IMR-90 (cell line): ENCODE measurements at regions not wholly inside any gene's neighbourhood (a gene's known extent, or its start where the extent isn't known, plus 50 kb on each side); places are given as distances from the start of the nearest gene placed in this dataset.

Source experiments
- ATAC-seq: fragments of 200-7000 bp; cut with Tn5 transposase; 2 replicates; pipeline ENCODE4 v1.9.1; 2020; ENCODE audit warnings: low read depth, mild to moderate bottlenecking, moderate library complexity
- BruUV-seq: library from RNA; stranded (reverse); fragments of 400-500 nt; replicated peaks from 2 replicates; lab custom pipeline; 2021; lab: Mats Ljungman, UMichigan
- CTCF ChIA-PET: fragments of 300-600 bp; formaldehyde crosslinking; extraction: SDS; loops from one replicate; lab custom pipeline; 2021; ENCODE audit warnings: antibody characterized with exemption; lab: Yijun Ruan, JAX
- POLR2A ChIA-PET: fragments of 300-600 bp; sonication (Branson Sonifier 250); formaldehyde crosslinking; loops from one replicate; lab custom pipeline; 2022; ENCODE audit warnings: antibody characterized with exemption; ENCODE audit not compliant: unreplicated experiment; lab: Charles Lee
- DNase-seq: peaks from one replicate; pipeline ENCODE4 v3.0.0; 2013
- H2AFZ ChIP-seq: replicated peaks from 2 replicates; pipeline ENCODE3; 2013; ENCODE audit warnings: low read length, mild to moderate bottlenecking; ENCODE audit not compliant: poor library complexity
- H2AK5ac ChIP-seq: 2 replicates; pipeline ENCODE4 v1.6.1; 2013; ENCODE audit warnings: low read depth, low read length, inconsistent platforms
- H2AK9ac ChIP-seq: replicated peaks from 2 replicates; pipeline ENCODE3; 2013; ENCODE audit warnings: mild to moderate bottlenecking, low read depth, low read length, moderate library complexity; ENCODE audit not compliant: poor library complexity
- H2BK120ac ChIP-seq: 2 replicates; pipeline ENCODE4 v1.6.1; 2013; ENCODE audit warnings: low read depth, low read length, inconsistent platforms
- H2BK15ac ChIP-seq: 3 replicates; pipeline ENCODE4 v1.6.1; 2013; ENCODE audit warnings: low read depth, low read length, inconsistent platforms
- H2BK20ac ChIP-seq: 2 replicates; pipeline ENCODE4 v1.6.1; 2013; ENCODE audit warnings: low read depth, mild to moderate bottlenecking, inconsistent platforms, low read length, moderate library complexity
- H2BK5ac ChIP-seq: 2 replicates; pipeline ENCODE4 v1.6.1; 2013; ENCODE audit warnings: mild to moderate bottlenecking, low read depth, low read length, inconsistent platforms; ENCODE audit not compliant: poor library complexity, severe bottlenecking
- H3K14ac ChIP-seq: replicated peaks from 2 replicates; pipeline ENCODE4 v1.6.1; 2013; ENCODE audit warnings: low read depth, low read length, inconsistent platforms
- H3K18ac ChIP-seq: 2 replicates; pipeline ENCODE4 v1.6.1; 2013; ENCODE audit warnings: low read depth, low read length, control low read depth
- H3K23ac ChIP-seq: 2 replicates; pipeline ENCODE4 v1.6.1; 2013; ENCODE audit warnings: low read depth, low read length, inconsistent platforms
- H3K27ac ChIP-seq: 2 replicates; pipeline ENCODE4 v1.5.1; 2013; ENCODE audit warnings: mild to moderate bottlenecking, control low read depth, low read length; ENCODE audit not compliant: insufficient read depth
- H3K27me3 ChIP-seq: 2 replicates; pipeline ENCODE4 v1.6.1; 2013; ENCODE audit warnings: low read length; ENCODE audit not compliant: control insufficient read depth, insufficient read depth
- H3K36me3 ChIP-seq: 2 replicates; pipeline ENCODE4 v1.6.1; 2013; ENCODE audit warnings: low read length, mixed read lengths; ENCODE audit not compliant: control insufficient read depth, insufficient read depth
- H3K4ac ChIP-seq: 2 replicates; pipeline ENCODE4 v1.6.1; 2013; ENCODE audit warnings: low read depth, low read length, inconsistent platforms
- H3K4me1 ChIP-seq: 2 replicates; pipeline ENCODE4 v1.6.1; 2013; ENCODE audit warnings: low read length, mixed read lengths; ENCODE audit not compliant: control insufficient read depth, insufficient read depth
- H3K4me2 ChIP-seq: 2 replicates; pipeline ENCODE4 v1.6.1; 2013; ENCODE audit warnings: low read depth, mild to moderate bottlenecking, control low read depth, low read length, moderate library complexity
- H3K4me3 ChIP-seq: 2 replicates; pipeline ENCODE4 v1.5.1; 2013; ENCODE audit warnings: low read depth, mild to moderate bottlenecking, control low read depth, low read length, moderate library complexity; ENCODE audit not compliant: insufficient read depth
- H3K56ac ChIP-seq: 2 replicates; pipeline ENCODE4 v1.6.1; 2013; ENCODE audit warnings: low read length, inconsistent platforms; ENCODE audit not compliant: insufficient read depth; ENCODE audit errors: extremely low read depth
- H3K79me1 ChIP-seq, 2 experiments: 2 replicates each; pipeline ENCODE4 v1.6.1; 2013; ENCODE audit warnings: low read length in 2 of 2, inconsistent platforms in 1 of 2, low read depth in 1 of 2
- H3K9ac ChIP-seq: 2 replicates; pipeline ENCODE4 v1.6.1; 2013; ENCODE audit warnings: low read depth, low read length, control low read depth
- H3K9me1 ChIP-seq: 2 replicates; pipeline ENCODE4 v1.6.1; 2013; ENCODE audit warnings: low read length, inconsistent platforms; ENCODE audit not compliant: insufficient read depth
- H3K9me3 ChIP-seq: 2 replicates; pipeline ENCODE4 v1.6.1; 2013; ENCODE audit warnings: low read length; ENCODE audit not compliant: control insufficient read depth, insufficient read depth
- H4K20me1 ChIP-seq: 2 replicates; pipeline ENCODE4 v1.6.1; 2013; ENCODE audit warnings: low read length, inconsistent platforms; ENCODE audit not compliant: insufficient read depth
- H4K5ac ChIP-seq: 2 replicates; pipeline ENCODE4 v1.6.1; 2013; ENCODE audit warnings: mild to moderate bottlenecking, low read depth, low read length, control low read depth
- H4K8ac ChIP-seq, 2 experiments: 2 replicates each; pipeline ENCODE4 v1.6.1; 2013; ENCODE audit warnings: low read depth in 2 of 2, low read length in 2 of 2, control low read depth in 1 of 2, inconsistent platforms in 1 of 2
- H4K91ac ChIP-seq: 2 replicates; pipeline ENCODE4 v1.6.1; 2013; ENCODE audit warnings: low read depth, low read length, inconsistent platforms; ENCODE audit not compliant: insufficient read depth
- CEBPB ChIP-seq: IDR thresholded peaks from 2 replicates; pipeline ENCODE4 v1.6.1; 2012; ENCODE audit warnings: low read depth, low read length, improper control_type of control experiment
- CTCF ChIP-seq: conservative IDR thresholded peaks from 2 replicates; pipeline ENCODE4 v1.5.1; 2012; ENCODE audit warnings: mild to moderate bottlenecking, low read depth, low read length, improper control_type of control experiment
- ELK1 ChIP-seq: fragments of 150-350 bp; IDR thresholded peaks from 2 replicates; pipeline ENCODE4 v1.6.1; 2016; ENCODE audit warnings: low read depth, mild to moderate bottlenecking, low read length, moderate library complexity, borderline replicate concordance
- MAZ ChIP-seq: IDR thresholded peaks from 2 replicates; pipeline ENCODE4 v1.6.1; 2012; ENCODE audit warnings: low read depth, mild to moderate bottlenecking, low read length, improper control_type of control experiment, moderate library complexity, borderline replicate concordance
- WGBS, 2 experiments: methylation state at CpG; one replicate each; pipeline versions ENCODE4 v1.1.5 to v1.1.7; 2013; ENCODE audit warnings: missing lambda C conversion rate in 2 of 2; ENCODE audit not compliant: insufficient read length in 1 of 2; ENCODE audit errors: extremely low coverage in 2 of 2; 5-methylcytosine and 5-hydroxymethylcytosine counted together
- dilution Hi-C: fragments of 300-500 bp; cut with HindIII; formaldehyde crosslinking; loops from one replicate; pipeline ENCODE4 v1.14.3; 2018; ENCODE audit warnings: low sequenced_read_pairs; ENCODE audit not compliant: unreplicated experiment
- in situ Hi-C: fragments of 300-500 bp; cut with MboI; formaldehyde crosslinking; loops from 3 replicates; pipeline ENCODE4 v1.14.3; 2019; ENCODE audit warnings: low sequenced_read_pairs, inconsistent platforms, mixed read lengths
- intact Hi-C: fragments of 100-400 bp; cut with micrococcal nuclease; formaldehyde crosslinking; loops from 2 replicates; pipeline ENCODE4 v1.10.0; 2022

GRCh38 chr4:151979819-151980218 is 219.0 kb upstream of the GATB start:
- H3K56ac ChIP-seq: no peak overlapping the region
- DNase-seq: no peak
- H4K91ac ChIP-seq: no peak overlapping the region
- H3K79me1 ChIP-seq: no peaks in the 10 kb centered on the region
- no peaks in the 10 kb centered on the region for H3K36me3 ChIP-seq
- peaks cover 13% of the 10 kb centered on the region; the same call in 1 of the 2 replicates for H3K9me3 ChIP-seq
- H3K4me3 ChIP-seq: no peak overlapping the region
- no peak for ATAC-seq
- no TSS peak for BruUV-seq
- no peak overlapping the region for H2BK120ac ChIP-seq
- no peak overlapping the region for H2BK20ac ChIP-seq
- H3K18ac ChIP-seq: no peak overlapping the region
- no peaks in the 10 kb centered on the region; the same call in 1 of the 2 replicates for H3K4me1 ChIP-seq
- H4K8ac ChIP-seq: no peak overlapping the region
- ChIA-PET CTCF (no interaction called here), POLR2A (no interaction called here)
- no peak overlapping the region for H4K5ac ChIP-seq
- no CpG with 5 or more reads among the region's 4 CpGs for WGBS, 2 experiments
- no peak overlapping the region for H2AFZ ChIP-seq
- intact Hi-C loops: no loop called here
- no peak overlapping the region for H3K14ac ChIP-seq
- no peak overlapping the region for H3K4me2 ChIP-seq
- H4K20me1 ChIP-seq: no peaks in the 10 kb centered on the region
- no peak overlapping the region for H2BK15ac ChIP-seq
- no peaks in the 10 kb centered on the region for H3K9me1 ChIP-seq
- H3K9ac ChIP-seq: no peak overlapping the region
- TF ChIP-seq MAZ (no peak), CTCF (no peak), ELK1 (no peak), CEBPB (0 out of 2 replicates have a peak, but pooled peaks have one; percentile 14)
- H2AK9ac ChIP-seq: no peak overlapping the region
- no peak overlapping the region for H2BK5ac ChIP-seq
- H3K23ac ChIP-seq: no peak overlapping the region
- in situ Hi-C loops: no loop called here
- peaks cover 2% of the 10 kb centered on the region for H3K27me3 ChIP-seq
- H3K27ac ChIP-seq: no peak overlapping the region
- dilution Hi-C loops: no loop called here
- no peak overlapping the region for H3K4ac ChIP-seq
- no peak overlapping the region for H2AK5ac ChIP-seq
